ENCODE measurements at regions not wholly inside any gene's neighbourhood (a gene's known extent, or its start where the extent isn't known, plus 50 kb on each side); places are given as distances from the start of the nearest gene placed in this dataset.

DNA sequence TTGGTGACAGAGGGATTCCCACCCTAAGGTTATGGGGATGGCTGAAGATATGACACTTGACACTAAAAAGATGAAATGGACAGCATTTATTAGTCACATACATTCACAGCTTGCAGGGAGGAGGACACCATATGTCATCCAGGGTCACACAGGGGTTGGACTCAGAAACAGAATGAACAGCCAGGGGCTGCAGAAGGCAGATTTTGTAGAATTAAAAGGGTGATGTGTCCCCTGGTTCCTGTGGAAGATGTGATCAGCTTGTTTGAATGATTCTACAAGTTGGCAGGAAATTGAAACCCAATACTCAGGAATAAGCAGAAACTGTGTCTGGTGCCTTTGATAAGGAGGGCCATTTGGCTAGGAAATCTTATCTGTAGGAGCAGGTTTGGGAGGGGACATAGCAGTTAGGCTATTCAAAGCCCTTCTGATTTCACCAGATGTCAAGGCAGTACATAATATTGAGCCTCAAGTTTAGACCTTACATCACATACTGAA, 102.3 kb upstream of the GRIN3A start:
- TF ChIP-seq, protein P1, sequence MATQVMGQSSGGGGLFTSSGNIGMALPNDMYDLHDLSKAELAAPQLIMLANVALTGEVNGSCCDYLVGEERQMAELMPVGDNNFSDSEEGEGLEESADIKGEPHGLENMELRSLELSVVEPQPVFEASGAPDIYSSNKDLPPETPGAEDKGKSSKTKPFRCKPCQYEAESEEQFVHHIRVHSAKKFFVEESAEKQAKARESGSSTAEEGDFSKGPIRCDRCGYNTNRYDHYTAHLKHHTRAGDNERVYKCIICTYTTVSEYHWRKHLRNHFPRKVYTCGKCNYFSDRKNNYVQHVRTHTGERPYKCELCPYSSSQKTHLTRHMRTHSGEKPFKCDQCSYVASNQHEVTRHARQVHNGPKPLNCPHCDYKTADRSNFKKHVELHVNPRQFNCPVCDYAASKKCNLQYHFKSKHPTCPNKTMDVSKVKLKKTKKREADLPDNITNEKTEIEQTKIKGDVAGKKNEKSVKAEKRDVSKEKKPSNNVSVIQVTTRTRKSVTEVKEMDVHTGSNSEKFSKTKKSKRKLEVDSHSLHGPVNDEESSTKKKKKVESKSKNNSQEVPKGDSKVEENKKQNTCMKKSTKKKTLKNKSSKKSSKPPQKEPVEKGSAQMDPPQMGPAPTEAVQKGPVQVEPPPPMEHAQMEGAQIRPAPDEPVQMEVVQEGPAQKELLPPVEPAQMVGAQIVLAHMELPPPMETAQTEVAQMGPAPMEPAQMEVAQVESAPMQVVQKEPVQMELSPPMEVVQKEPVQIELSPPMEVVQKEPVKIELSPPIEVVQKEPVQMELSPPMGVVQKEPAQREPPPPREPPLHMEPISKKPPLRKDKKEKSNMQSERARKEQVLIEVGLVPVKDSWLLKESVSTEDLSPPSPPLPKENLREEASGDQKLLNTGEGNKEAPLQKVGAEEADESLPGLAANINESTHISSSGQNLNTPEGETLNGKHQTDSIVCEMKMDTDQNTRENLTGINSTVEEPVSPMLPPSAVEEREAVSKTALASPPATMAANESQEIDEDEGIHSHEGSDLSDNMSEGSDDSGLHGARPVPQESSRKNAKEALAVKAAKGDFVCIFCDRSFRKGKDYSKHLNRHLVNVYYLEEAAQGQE (IDR thresholded peaks at IDR 0.05; ENCODE audit: insufficient replicate concordance, low read depth): no peak
- TF ChIP-seq, protein P2, sequence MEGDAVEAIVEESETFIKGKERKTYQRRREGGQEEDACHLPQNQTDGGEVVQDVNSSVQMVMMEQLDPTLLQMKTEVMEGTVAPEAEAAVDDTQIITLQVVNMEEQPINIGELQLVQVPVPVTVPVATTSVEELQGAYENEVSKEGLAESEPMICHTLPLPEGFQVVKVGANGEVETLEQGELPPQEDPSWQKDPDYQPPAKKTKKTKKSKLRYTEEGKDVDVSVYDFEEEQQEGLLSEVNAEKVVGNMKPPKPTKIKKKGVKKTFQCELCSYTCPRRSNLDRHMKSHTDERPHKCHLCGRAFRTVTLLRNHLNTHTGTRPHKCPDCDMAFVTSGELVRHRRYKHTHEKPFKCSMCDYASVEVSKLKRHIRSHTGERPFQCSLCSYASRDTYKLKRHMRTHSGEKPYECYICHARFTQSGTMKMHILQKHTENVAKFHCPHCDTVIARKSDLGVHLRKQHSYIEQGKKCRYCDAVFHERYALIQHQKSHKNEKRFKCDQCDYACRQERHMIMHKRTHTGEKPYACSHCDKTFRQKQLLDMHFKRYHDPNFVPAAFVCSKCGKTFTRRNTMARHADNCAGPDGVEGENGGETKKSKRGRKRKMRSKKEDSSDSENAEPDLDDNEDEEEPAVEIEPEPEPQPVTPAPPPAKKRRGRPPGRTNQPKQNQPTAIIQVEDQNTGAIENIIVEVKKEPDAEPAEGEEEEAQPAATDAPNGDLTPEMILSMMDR (IDR thresholded peaks at IDR 0.05; ENCODE audit: insufficient read depth, low read length): no peak
- TF ChIP-seq POLR2AphosphoS5 (IDR thresholded peaks at IDR 0.05; ENCODE audit: low read depth): no peak
